ENCODE measurements at regions not wholly inside any gene's neighbourhood (a gene's known extent, or its start where the extent isn't known, plus 50 kb on each side); places are given as distances from the start of the nearest gene placed in this dataset.

DNA sequence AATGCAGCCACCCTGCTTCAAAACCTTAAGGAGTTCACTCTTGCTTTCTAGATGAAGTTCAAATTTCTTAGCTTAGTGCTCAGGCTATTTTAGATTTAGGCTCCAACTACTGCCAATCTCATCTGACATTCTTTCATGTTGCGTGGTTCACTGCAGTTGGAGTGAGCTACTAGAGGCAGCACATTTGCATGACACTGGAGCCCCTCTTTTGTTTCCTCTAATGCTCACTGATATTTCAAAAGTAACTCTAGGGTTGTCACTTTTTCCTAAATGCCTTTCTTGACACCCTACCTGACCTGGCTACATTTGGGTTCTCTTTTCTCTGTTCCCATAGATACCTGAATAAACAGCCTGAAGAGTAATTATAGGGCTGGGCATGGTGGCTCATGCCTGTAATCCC lies 586.5 kb upstream of the GOT2 start:
- in situ Hi-C loops (cut with HindIII; ENCODE audit: low sequenced_read_pairs): no loop called here

- in situ Hi-C loops (cut with HindIII; ENCODE audit: low sequenced_read_pairs): no loop called here
Measured at GRCh38 chr16:59319871-59320270, 585.8 kb upstream of the GOT2 start.

DNA sequence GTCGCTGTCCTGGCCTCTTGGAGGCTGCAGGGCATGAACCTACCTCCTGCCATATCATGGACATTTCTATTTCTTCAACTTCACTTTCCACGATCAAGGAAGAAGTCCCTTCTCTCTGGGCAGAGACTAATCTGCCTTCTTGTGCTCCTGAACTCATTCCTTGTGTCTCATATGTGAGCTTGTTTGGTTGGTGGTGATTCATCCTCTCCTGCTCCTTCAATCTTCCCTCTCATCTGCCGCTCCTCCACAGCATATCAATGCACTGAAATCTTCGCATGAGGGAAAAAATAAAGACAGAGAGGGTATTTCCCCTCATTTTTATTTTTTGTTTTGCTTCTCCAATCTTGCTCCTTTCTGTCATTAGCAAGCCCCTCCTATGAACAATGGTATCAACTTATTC lies 571.7 kb upstream of the GOT2 start:
- in situ Hi-C loops (cut with HindIII; ENCODE audit: low sequenced_read_pairs): no loop called here

DNA sequence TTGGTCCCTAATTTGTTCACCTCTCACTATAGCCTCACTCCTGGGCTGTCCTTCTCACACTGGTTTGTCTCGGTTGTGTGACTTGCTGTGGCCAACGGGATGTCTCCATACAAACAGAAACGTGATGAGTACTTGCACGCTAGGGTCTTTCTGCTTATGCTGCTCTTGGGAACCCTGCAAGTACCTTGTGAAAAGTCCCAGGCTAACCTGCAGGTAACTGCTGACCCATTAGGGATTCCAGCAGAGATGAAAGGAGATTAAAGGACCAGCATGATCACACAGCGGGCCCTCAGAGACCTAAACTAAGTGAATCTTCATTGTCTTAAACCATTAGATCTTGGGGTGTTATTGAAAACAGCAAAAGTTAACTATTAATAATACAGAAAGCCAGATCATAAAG lies 562.8 kb upstream of the GOT2 start:
- in situ Hi-C loops (cut with HindIII; ENCODE audit: low sequenced_read_pairs): no loop called here

DNA sequence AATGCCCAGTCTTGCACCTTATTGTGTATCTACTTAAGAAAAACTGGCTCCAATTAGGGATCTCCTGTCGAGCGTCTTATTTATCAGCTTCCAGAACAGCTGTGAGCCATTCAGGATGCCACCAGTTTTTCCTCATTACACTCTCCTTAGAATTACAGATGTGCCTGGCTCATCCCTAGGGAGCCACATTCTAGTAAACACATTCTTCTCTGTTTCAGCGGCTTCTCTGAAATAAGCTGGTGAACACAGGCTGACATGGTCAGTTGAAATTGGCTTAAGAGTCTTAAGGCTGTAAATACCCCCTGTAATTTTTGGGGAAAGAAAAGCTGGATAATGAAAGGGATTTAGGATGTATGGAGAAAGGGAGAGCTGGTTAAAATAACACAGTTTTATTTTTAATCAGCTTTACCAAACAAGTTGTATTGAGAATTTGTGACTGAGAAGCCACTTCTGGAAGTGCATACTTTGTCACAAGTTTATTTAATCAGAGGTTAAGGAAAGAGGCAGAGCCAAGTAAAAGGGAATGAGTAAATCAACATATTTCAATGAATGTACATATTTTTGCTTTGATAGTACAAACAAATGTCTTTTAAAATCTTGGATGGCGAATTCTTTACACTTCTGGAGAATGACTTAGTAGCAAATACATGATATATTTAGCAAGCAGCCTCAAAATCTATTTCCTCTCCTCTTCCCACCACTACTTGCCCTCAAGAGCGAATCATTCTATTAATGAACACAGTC lies 562.0 kb upstream of the GOT2 start:
- in situ Hi-C loops (cut with HindIII; ENCODE audit: low sequenced_read_pairs): no loop called here

DNA sequence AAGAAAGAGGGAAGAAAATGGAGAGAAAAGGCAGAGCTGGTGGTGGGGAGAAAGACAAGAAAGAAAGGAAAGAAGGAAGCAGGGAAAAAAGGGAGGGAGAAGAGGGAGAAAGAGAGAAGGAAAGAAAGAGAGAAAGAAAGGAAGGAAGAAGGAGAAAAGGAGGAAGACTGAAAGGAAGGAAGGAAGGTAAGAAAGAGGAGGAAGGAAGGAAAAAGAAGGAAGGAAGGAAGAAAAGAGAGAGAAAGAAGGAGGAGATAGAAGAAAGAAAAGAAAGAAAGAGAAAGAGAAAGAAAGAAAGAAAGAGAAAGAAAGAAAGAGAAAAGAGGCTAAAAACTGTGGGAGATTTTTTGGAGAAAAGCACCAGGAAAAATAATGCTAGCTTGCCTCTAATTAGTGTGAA lies 561.4 kb upstream of the GOT2 start:
- in situ Hi-C loops (cut with HindIII; ENCODE audit: low sequenced_read_pairs): no loop called here

- in situ Hi-C loops (cut with HindIII; ENCODE audit: low sequenced_read_pairs): no loop called here
Measured at GRCh38 chr16:59290718-59291117, 556.6 kb upstream of the GOT2 start.

DNA sequence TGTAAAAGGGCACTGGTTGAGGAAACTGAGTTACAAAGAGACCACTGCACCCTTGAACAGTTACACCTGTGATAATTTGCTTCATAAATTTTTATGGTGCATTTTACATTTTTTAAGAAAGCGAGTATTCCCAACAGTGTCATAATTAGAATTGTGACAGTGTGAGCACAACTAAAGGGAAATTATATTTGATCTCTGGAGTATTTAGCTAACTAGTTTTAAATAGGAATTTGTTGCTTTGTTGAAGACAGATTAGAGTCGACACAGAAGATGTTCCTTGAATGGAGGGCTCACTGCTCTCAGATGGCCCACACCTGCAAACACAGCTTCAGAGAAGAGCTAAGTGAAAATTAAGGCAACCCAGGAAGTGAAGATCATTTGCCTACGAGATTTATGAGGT lies 555.0 kb upstream of the GOT2 start:
- in situ Hi-C loops (cut with HindIII; ENCODE audit: low sequenced_read_pairs): no loop called here

DNA sequence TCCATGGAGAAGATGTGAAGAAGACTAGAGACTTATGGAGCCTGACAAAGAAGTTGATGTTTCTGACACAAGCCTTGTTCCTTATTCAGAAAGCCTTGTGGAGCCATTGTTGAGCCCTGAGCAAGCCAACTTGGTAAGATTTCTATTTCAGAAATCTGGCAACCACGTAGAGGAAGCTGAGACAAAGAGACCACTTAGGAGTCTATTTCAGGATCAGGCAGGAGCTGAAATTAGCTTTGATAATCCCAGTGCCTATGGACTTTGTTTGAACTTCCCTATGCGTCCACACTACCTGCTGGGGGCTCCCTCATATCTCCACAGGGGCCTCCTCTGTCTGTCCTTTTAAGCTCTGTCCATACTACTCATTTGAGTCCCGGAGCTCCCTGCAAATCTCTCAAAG lies 540.0 kb upstream of the GOT2 start:
- in situ Hi-C loops (cut with HindIII; ENCODE audit: low sequenced_read_pairs): no loop called here

DNA sequence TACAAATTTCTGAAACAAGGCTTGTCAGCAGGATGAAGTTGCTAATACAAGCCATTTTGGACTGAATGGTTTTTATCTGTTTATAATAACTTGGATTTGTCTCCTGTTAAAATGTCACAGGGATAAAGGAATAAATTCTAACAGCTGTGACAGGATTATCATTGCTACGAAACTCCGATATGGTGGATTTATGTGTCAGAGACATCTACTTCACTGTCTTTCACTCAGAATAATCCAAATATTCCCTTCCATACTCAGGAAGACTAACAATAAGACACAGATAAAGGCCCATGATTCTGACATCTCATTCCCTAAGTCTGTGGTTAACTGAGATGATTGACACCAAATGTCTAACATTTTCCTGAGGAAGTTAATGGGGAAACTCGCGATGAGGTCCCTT lies 529.8 kb upstream of the GOT2 start:
- in situ Hi-C loops (cut with HindIII; ENCODE audit: low sequenced_read_pairs): no loop called here

GRCh38 chr16:59260892-59261291 lies 526.8 kb upstream of the GOT2 start:
- in situ Hi-C loops (cut with HindIII; ENCODE audit: low sequenced_read_pairs): no loop called here

DNA sequence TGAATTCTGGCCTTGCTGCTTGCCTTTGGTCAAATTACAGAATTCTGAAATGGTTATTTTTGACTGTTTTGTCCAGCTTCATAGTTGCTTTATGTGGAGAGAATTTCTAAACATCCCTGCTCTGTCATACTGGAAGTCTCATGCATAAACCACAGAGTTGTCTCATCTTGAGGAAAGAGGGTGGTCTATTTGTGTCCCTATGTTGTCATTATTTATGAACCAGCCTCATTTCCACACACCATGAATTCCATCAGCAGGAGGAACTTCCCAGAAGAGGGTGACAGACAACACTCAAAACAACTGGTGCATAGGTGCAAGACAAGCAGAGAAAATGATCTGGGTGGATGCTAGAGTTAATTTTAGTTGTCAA lies 525.8 kb upstream of the GOT2 start:
- in situ Hi-C loops (cut with HindIII; ENCODE audit: low sequenced_read_pairs): no loop called here

DNA sequence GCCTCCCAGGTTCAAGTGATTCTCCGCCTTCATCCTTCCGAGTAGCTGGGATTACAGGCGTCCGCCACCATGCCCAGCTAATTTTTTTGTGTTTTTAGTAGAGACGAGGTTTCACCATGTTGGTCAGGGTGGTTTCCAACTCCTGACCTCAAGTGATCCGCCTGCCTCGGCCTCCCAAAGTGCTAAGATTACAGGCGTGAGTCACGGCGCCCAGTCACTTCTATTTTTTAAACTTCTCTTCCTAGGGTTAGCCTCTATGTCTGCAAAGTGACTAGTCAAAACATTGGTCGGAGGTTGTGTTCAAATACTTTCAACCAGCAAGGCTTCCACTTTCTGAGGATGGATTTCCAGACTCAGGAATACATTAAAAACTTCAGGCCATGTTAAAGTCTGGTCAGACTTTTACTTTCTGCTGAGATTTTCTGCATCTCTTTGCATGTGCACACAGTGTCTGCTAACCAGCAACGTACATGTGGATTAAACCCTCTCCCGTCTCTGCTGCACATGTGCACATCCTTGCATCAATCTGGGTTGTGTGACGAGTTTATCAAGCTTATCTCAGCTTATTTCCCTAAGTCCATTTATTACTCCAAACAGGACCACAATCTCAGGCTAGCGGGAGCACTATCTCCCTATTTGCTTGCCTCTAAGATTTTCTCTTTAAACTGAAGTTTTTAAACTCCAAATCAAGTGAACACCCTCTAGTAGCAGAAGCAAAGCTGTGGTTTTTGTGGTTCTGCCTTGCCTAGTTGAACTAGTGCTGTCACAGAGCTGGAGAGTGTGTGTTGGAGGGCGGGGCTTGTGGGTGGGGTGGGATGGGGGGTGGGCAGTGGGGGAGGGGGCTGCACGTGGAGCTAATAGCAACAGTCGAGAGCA lies 525.2 kb upstream of the GOT2 start:
- in situ Hi-C loops (cut with HindIII; ENCODE audit: low sequenced_read_pairs): no loop called here

GRCh38 chr16:59252317-59252716 lies 518.2 kb upstream of the GOT2 start:
- in situ Hi-C loops (cut with HindIII; ENCODE audit: low sequenced_read_pairs): no loop called here

- in situ Hi-C loops (cut with HindIII; ENCODE audit: low sequenced_read_pairs): no loop called here
Measured at GRCh38 chr16:59249011-59249410, 514.9 kb upstream of the GOT2 start.

DNA sequence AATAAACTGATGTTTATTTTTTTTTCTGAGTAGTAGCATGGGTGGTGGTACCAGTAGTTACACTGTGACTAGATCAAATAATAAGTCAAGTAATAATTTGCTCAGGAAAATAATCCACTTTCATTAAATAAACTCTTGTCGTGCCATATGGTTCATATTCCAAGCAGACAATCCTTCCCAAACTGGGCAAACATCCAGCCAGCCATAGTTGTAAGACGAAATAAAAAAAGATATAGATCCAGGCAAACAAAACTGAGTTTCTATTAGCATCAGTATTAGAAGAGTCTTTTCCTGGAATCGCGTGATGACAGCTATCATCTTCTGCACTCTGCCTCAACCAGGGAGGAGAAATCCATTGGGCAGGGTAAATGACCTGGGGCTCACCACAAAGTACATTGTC lies 508.4 kb upstream of the GOT2 start:
- in situ Hi-C loops (cut with HindIII; ENCODE audit: low sequenced_read_pairs): no loop called here

DNA sequence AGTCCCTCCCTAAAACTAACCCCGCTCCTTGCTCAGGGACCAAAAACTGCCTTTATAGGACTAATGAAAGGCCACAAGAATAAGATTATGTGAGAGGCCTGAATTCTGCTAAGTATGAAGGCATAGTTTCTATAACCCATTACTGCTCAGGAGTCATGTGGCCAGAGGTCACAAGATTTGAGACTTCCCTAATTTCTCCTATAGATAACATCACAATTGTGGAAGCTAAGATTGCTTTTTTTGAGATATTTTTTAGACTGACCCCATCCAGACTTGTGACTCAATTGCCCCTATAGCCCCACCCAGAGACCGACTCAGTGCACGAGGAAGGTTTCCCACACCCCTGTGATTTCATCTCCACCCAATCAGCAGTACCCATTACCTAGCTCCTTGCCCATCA lies 504.1 kb upstream of the GOT2 start:
- in situ Hi-C loops (cut with HindIII; ENCODE audit: low sequenced_read_pairs): no loop called here

DNA sequence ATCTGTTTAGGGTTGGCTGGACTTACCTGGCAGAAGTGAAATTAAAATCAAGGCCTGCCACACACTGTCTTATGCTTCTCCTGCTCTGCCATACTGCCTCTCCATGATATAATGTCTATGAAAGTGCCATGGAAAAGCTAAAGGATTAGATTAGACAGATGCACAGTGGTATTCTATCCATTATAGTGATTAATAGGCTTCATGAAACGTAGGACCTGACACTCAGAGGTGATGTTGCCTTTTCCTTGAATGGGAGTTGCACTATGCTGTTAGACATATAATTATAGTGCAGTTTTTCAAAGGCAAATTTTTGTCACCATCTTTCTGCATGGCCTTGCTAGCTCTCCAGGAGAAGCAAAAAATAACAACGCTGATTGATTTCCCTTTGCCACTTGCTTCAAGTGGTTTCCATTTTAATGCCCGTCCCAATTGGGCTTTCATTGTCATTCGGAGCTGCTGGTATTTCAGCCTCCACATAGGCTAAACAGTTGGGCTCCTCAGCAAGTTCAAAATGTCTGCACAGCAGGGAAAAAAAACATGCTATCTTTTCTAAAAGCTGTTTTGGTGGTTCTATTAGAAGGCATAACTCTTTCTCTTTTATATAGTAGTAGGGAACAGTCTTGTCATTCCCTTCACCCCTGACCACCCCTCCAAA lies 502.8 kb upstream of the GOT2 start:
- in situ Hi-C loops (cut with HindIII; ENCODE audit: low sequenced_read_pairs): no loop called here

GRCh38 chr16:59224401-59224800 lies 490.3 kb upstream of the GOT2 start:
- in situ Hi-C loops (cut with HindIII; ENCODE audit: low sequenced_read_pairs): no loop called here

DNA sequence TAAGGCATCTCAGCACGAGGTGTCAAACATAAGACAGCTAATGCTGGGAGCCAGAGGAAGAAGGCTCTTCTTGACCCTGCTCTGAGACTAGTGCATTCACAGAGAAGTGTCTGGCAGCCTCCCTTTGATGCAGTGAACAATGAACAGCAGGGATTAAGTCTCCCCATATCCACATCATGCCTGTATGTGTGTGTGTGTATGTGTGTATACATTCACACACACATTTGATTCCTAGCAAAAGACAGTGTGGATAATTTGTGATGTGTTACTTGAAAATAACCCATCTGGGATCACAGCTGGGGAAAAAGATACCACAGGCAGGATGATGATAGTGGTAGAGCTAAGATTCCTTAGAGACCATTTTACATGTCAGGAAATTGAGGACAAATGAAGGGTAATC lies 485.9 kb upstream of the GOT2 start:
- in situ Hi-C loops (cut with HindIII; ENCODE audit: low sequenced_read_pairs): no loop called here

DNA sequence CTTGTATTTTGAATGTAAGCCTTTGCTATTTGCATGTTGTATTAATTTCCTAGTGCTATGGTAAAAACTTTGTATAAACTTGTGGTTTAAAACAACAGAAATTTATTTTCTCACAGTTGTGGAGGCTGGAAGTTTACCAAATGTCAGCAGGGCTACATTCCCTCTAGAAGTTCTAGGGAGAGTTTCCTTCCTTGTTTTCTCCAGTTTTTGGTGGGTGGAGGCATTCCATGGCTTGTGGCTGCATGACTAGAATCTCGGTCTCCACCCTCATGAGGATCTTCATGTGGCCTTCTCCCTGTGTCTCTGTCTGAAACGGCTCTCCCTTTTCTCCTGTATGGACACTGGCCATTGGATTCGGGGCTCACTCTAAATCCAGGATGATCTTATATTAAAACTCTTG lies 482.2 kb upstream of the GOT2 start:
- in situ Hi-C loops (cut with HindIII; ENCODE audit: low sequenced_read_pairs): no loop called here

- in situ Hi-C loops (cut with HindIII; ENCODE audit: low sequenced_read_pairs): no loop called here
Measured at GRCh38 chr16:59214455-59214854, 480.3 kb upstream of the GOT2 start.

Data from DLD1 (cell line).